ENCODE measurements at regions not wholly inside any gene's neighbourhood (a gene's known extent, or its start where the extent isn't known, plus 50 kb on each side); places are given as distances from the start of the nearest gene placed in this dataset.

DNA sequence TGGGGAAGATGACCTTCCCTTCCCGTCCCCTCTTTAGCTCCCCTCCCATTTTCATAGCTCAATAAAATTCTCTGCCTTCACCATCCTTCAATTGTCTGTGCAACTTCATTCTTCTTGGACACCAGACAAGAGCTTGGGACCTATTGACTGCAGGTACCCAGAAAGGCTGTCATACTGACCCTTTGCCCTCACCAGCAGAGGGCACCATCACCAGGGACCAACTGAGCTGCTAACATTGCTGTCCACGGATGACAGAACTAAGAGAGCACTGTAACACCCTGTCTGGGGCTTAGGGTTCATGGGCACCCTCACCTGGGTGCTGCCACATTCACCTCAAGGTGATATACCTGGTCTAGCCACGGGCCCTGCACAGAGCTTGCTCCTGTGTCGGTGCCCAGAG, 141.3 kb upstream of the VCX3B start:
- no peak overlapping the region for H3K4me3 ChIP-seq

DNA sequence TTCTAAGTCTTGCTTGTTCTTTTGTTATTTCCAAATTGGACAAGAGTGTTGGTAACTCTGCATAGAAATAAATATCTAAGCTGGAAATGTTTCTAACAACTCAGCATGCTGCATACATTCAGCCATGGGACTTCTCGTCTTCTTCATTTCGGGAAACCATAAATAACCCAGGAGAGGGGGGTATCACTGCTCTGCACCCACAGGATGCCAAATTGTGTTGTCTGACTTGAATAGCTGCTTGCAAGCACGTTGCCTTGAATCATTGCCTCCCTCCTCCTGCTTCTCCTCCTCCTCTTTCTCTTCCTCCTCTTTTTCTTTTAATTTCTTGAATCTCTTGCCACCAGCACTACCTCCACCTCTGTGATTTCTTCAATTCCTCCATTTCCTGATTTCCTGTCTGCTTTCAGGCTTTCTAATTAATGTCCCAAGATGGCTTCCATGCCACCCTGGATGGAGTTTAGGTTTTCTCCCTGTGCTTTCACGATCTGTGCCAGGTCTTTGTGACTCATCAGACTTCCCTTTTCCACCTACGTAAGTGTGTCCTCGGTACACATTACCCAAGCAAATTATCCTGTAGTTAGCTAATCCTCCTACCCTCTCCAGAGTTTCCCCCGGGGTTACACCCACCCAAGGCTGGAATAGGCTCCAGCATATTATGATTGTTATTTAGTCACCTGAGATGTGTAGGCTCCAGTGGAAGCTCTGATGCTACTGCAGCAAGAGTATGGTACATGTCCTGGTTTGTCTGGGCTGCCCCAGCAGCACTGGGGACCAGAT, 122.6 kb upstream of the VCX3B start:
- H3K36me3 ChIP-seq, result no peaks in the 10 kb centered on the region
- whole genome bisulfite sequencing, 2 donors, result 47 to 79% methylated on average over 7 of the region's 7 CpGs
- no peak for TF ChIP-seq POLR2AphosphoS5 (IDR thresholded peaks at IDR 0.05)
- no peak for TF ChIP-seq EP300 (IDR thresholded peaks at IDR 0.05)
- TF ChIP-seq, protein P1, sequence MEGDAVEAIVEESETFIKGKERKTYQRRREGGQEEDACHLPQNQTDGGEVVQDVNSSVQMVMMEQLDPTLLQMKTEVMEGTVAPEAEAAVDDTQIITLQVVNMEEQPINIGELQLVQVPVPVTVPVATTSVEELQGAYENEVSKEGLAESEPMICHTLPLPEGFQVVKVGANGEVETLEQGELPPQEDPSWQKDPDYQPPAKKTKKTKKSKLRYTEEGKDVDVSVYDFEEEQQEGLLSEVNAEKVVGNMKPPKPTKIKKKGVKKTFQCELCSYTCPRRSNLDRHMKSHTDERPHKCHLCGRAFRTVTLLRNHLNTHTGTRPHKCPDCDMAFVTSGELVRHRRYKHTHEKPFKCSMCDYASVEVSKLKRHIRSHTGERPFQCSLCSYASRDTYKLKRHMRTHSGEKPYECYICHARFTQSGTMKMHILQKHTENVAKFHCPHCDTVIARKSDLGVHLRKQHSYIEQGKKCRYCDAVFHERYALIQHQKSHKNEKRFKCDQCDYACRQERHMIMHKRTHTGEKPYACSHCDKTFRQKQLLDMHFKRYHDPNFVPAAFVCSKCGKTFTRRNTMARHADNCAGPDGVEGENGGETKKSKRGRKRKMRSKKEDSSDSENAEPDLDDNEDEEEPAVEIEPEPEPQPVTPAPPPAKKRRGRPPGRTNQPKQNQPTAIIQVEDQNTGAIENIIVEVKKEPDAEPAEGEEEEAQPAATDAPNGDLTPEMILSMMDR (IDR thresholded peaks at IDR 0.05), result no peak
- no peak for TF ChIP-seq POLR2A (IDR thresholded peaks at IDR 0.05)
- no peaks in the 10 kb centered on the region for H3K27me3 ChIP-seq
- no peak for DNase-seq
- intact Hi-C loops (cut with DNase I), result no loop called here
- no peaks in the 10 kb centered on the region for H3K4me1 ChIP-seq
- H3K4me3 ChIP-seq, result no peak overlapping the region
- no peak overlapping the region for H3K27ac ChIP-seq
- no peaks in the 10 kb centered on the region for H3K9me3 ChIP-seq

More for the DNA sequence above, 141.3 kb upstream of the VCX3B start:
- DNase-seq, result no peak
- Histone ChIP-seq H3K27ac (no peak overlapping the region), H3K36me3 (no peaks in the 10 kb centered on the region), H3K27me3 (no peaks in the 10 kb centered on the region), H3K4me1 (no peaks in the 10 kb centered on the region), H3K9me3 (no peaks in the 10 kb centered on the region)
- TF ChIP-seq, protein P1 (IDR thresholded peaks at IDR 0.05), result no peak
- no peak for TF ChIP-seq POLR2A (IDR thresholded peaks at IDR 0.05)
- no peak for TF ChIP-seq EP300 (IDR thresholded peaks at IDR 0.05)
- TF ChIP-seq POLR2AphosphoS5 (IDR thresholded peaks at IDR 0.05), result no peak
- 87% methylated on average over 4 of the region's 4 CpGs for WGBS, 2 donors
- intact Hi-C loops (cut with DNase I), result no loop called here

GRCh38 chrX:8345473-8345872, 119.2 kb upstream of the VCX3B start:
- 82 to 85% methylated on average over 4 of the region's 4 CpGs for WGBS, 2 donors
- H3K9me3 ChIP-seq, result no peaks in the 10 kb centered on the region
- H3K4me3 ChIP-seq, result no peak overlapping the region
- intact Hi-C loops (cut with DNase I), result no loop called here
- DNase-seq, result no peak
- H3K36me3 ChIP-seq, result no peaks in the 10 kb centered on the region
- H3K27me3 ChIP-seq, result no peaks in the 10 kb centered on the region
- H3K4me1 ChIP-seq, result no peaks in the 10 kb centered on the region
- TF ChIP-seq, protein P1 (IDR thresholded peaks at IDR 0.05), result no peak
- no peak for TF ChIP-seq EP300 (IDR thresholded peaks at IDR 0.05)
- no peak for TF ChIP-seq POLR2AphosphoS5 (IDR thresholded peaks at IDR 0.05)
- no peak for TF ChIP-seq POLR2A (IDR thresholded peaks at IDR 0.05)
- no peak overlapping the region for H3K27ac ChIP-seq

DNA sequence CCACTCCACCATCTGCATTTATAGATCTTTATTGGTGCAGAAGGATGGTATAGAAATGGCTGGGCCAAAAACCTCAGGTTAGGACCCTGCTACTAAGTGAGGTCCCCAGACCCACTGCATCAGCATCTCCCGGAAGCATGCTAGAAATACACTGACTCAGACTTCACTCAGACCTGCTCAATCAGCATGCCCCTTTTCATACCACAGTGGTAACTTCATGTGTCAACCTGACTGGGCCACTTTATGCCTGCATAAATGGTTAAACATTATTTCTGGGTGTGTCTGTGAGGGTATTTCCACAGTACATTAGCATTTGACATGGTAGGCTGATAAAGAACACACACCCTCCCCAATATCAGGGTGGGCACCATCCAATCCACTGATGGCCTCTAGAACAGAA, 118.6 kb upstream of the VCX3B start:
- H3K4me1 ChIP-seq, result no peaks in the 10 kb centered on the region
- no peaks in the 10 kb centered on the region for H3K9me3 ChIP-seq
- no peaks in the 10 kb centered on the region for H3K27me3 ChIP-seq
- TF ChIP-seq POLR2A (IDR thresholded peaks at IDR 0.05) (no peak), POLR2AphosphoS5 (IDR thresholded peaks at IDR 0.05) (no peak), EP300 (IDR thresholded peaks at IDR 0.05) (no peak)
- TF ChIP-seq, protein P1 (IDR thresholded peaks at IDR 0.05), result no peak
- no peak for DNase-seq
- H3K4me3 ChIP-seq, result no peak overlapping the region
- intact Hi-C loops (cut with DNase I), result no loop called here
- H3K27ac ChIP-seq, result no peak overlapping the region
- H3K36me3 ChIP-seq, result no peaks in the 10 kb centered on the region
- WGBS, 2 donors, result 85 to 100% methylated on average over 1 of the region's 1 CpG

GRCh38 chrX:8346892-8347291, 117.7 kb upstream of the VCX3B start:
- Histone ChIP-seq H3K9me3 (no peaks in the 10 kb centered on the region), H3K27ac (no peak overlapping the region), H3K4me3 (no peak overlapping the region), H3K27me3 (no peaks in the 10 kb centered on the region), H3K4me1 (no peaks in the 10 kb centered on the region), H3K36me3 (no peaks in the 10 kb centered on the region)
- intact Hi-C loops (cut with DNase I), result no loop called here
- TF ChIP-seq EP300 (IDR thresholded peaks at IDR 0.05) (no peak), POLR2AphosphoS5 (IDR thresholded peaks at IDR 0.05) (no peak), POLR2A (IDR thresholded peaks at IDR 0.05) (no peak)
- TF ChIP-seq, protein P1 (IDR thresholded peaks at IDR 0.05), result no peak
- no peak for DNase-seq
- 62 to 83% methylated on average over 3 of the region's 3 CpGs for WGBS, 2 donors

All from sigmoid colon (tissue), 6 donors.